Glutamatergic neuron (in vitro differentiated cells): ENCODE measurements at regions not wholly inside any gene's neighbourhood (a gene's known extent, or its start where the extent isn't known, plus 50 kb on each side); places are given as distances from the start of the nearest gene placed in this dataset.

Source experiments
- DNase-seq: peaks from one replicate; pipeline ENCODE4 v3.0.0; 2022
- H3K27ac Mint-ChIP-seq: one replicate; pipeline ENCODE4 v1.8.0; 2020; ENCODE audit warnings: mild to moderate bottlenecking, mixed read lengths, inconsistent platforms; ENCODE audit not compliant: unreplicated experiment
- H3K27me3 Mint-ChIP-seq: one replicate; pipeline ENCODE4 v1.8.0; 2020; ENCODE audit warnings: mild to moderate bottlenecking, moderate library complexity, mixed read lengths, inconsistent platforms; ENCODE audit not compliant: unreplicated experiment
- H3K36me3 Mint-ChIP-seq: one replicate; pipeline ENCODE4 v1.8.0; 2020; ENCODE audit warnings: mild to moderate bottlenecking, mixed read lengths, inconsistent platforms; ENCODE audit not compliant: unreplicated experiment
- H3K4me1 Mint-ChIP-seq: one replicate; pipeline ENCODE4 v1.8.0; 2020; ENCODE audit warnings: mild to moderate bottlenecking, low read depth, mixed read lengths, inconsistent platforms; ENCODE audit not compliant: unreplicated experiment
- H3K4me3 Mint-ChIP-seq: one replicate; pipeline ENCODE4 v1.8.0; 2020; ENCODE audit warnings: mild to moderate bottlenecking, mixed read lengths, inconsistent platforms; ENCODE audit not compliant: unreplicated experiment
- H3K9me3 Mint-ChIP-seq: one replicate; pipeline ENCODE4 v1.8.0; 2020; ENCODE audit warnings: mild to moderate bottlenecking, moderate library complexity, mixed read lengths, inconsistent platforms; ENCODE audit not compliant: unreplicated experiment
- TF ChIP-seq, protein P1 (sequence below): fragments of 200-600 bp; sonication (generic); IDR thresholded peaks from one replicate; pipeline ENCODE4 v1.5.0; 2021; ENCODE audit not compliant: partially characterized antibody, unreplicated experiment

DNA sequence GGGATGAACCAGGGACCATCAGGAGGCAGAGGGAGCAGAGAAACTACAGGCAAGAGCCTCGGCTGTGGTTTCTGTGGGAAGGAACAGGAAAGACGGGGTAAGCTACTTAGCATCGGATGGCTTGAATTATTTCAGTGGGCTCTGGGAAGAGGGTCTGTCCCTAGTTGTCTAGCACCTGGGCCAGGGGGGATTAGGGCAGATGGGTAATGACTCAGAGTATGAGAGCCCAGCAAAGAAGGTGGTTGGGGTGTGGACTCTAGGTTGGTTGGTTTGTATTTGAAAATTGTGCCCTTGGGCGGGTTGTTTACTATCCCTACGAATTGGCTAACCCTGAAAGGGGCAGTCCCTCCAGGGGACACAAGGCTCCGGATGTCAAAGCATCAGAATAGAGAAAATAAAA lies 148.5 kb upstream of the TAB2 start:
- Mint-ChIP-seq H3K27me3 (peaks cover 1% of the 10 kb centered on the region), H3K4me1 (no peaks in the 10 kb centered on the region), H3K27ac (no peak overlapping the region), H3K4me3 (no peak overlapping the region), H3K9me3 (peaks cover 2% of the 10 kb centered on the region), H3K36me3 (no peaks in the 10 kb centered on the region)
- DNase-seq, result no peak
- TF ChIP-seq, protein P1, sequence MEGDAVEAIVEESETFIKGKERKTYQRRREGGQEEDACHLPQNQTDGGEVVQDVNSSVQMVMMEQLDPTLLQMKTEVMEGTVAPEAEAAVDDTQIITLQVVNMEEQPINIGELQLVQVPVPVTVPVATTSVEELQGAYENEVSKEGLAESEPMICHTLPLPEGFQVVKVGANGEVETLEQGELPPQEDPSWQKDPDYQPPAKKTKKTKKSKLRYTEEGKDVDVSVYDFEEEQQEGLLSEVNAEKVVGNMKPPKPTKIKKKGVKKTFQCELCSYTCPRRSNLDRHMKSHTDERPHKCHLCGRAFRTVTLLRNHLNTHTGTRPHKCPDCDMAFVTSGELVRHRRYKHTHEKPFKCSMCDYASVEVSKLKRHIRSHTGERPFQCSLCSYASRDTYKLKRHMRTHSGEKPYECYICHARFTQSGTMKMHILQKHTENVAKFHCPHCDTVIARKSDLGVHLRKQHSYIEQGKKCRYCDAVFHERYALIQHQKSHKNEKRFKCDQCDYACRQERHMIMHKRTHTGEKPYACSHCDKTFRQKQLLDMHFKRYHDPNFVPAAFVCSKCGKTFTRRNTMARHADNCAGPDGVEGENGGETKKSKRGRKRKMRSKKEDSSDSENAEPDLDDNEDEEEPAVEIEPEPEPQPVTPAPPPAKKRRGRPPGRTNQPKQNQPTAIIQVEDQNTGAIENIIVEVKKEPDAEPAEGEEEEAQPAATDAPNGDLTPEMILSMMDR, result no peak

DNA sequence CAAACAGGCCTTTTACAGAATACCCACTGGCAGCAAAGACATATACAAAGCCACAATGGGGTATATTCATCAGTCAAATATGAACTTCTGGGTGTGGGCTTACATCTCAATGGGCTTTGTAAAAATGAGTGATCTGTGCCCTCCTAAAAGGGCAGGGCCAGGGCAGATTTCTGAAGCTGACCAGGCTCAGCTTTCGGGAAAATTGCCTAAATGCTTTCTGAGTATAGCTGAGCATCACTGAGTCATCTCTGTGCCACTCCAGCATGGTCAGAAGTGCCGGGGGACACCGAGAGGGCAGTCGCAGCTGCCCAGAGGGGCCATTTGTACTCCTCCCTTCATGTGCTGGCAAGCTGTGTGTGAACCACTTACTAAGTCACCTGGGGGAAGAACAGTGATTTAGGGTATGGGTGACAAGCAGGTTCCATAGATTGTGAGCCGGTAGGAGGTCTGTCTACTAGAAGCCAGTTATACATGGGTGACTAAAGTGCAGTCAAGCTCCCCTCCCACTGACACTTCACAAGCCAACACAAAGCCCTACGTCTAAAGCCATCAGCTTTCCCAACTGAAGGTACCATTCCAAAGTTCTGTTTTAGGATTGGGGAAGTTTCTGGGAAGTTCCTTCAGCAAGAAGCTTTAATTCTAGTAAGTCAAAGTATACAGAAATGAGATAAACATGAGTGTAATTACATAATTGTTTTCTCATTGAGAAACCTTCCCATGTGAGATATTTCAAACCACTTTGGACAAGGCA lies 147.6 kb upstream of the TAB2 start:
- no peaks in the 10 kb centered on the region for H3K4me1 Mint-ChIP-seq
- H3K27ac Mint-ChIP-seq, result no peak overlapping the region
- DNase-seq, result no peak
- TF ChIP-seq, protein P1, result no peak
- no peak overlapping the region for H3K4me3 Mint-ChIP-seq
- no peaks in the 10 kb centered on the region for H3K36me3 Mint-ChIP-seq
- H3K9me3 Mint-ChIP-seq, result peaks cover 2% of the 10 kb centered on the region
- peaks cover 1% of the 10 kb centered on the region for H3K27me3 Mint-ChIP-seq

DNA sequence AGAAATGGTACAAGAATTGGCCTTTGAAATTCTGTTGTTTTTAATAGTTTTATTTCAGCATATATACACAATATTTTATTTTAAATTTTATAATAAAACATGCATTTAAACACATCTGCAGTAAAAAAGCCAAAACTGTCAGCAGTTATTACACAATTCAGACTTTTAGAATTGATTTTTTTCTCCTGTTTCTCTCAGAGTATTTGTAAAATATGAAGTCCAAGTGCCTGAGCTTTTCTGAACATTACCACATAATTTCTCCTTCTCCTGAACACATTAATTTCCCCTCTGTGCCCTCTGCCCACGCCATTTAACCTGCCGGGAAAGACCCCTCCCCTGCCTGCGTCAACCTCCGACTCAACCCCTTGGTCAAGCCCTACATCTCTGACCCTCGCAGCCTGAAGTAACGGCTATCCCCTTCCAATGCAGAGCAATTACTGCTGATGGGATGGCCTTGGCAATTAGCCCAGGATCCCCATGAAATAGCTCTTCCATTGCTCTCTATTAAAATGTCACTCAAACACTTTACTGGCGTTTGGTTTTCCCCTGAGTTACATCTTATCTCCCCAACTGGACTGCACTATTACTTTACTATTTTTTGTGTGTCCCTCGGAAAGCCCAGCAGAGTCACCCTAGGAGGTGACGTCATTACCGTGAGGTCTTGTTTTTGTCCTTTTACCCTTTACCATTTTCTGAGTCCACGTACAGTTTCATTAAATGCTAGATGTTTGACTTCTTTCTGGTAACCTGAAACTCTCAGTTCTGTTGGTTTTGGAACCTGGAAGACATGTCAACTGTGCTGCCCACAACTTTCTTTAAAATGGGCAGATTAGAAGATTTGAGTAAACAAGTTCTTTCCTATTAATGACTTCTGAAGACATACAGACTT lies 146.7 kb upstream of the TAB2 start:
- Mint-ChIP-seq H3K27me3 (peaks cover 1% of the 10 kb centered on the region), H3K4me3 (no peak overlapping the region), H3K4me1 (no peaks in the 10 kb centered on the region), H3K9me3 (peaks cover 2% of the 10 kb centered on the region), H3K27ac (no peak overlapping the region), H3K36me3 (no peaks in the 10 kb centered on the region)
- TF ChIP-seq, protein P1, result no peak
- no peak for DNase-seq

DNA sequence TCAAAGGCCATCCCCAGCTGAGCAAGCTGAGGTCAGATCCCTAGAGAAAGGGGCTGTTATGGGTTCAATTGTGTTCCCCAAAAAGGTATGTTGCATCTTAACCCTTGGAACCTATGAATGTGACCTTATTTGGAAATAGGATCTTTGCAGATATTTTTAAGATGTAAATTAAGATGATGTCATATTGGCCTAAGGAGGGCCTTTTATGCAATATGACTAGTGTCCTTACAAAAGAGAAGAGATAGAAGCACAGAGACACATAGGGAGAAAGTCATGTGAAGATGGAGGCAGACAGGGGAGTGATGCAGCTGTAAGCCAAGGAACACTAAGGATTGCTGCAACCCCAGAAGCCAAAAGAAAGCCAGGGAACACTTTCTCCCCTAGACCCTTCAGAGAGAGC lies 144.3 kb upstream of the TAB2 start:
- peaks cover 2% of the 10 kb centered on the region for H3K9me3 Mint-ChIP-seq
- no peak overlapping the region for H3K27ac Mint-ChIP-seq
- peaks cover 1% of the 10 kb centered on the region for H3K27me3 Mint-ChIP-seq
- H3K36me3 Mint-ChIP-seq, result no peaks in the 10 kb centered on the region
- TF ChIP-seq, protein P1, result no peak
- H3K4me1 Mint-ChIP-seq, result no peaks in the 10 kb centered on the region
- no peak overlapping the region for H3K4me3 Mint-ChIP-seq
- no peak for DNase-seq

DNA sequence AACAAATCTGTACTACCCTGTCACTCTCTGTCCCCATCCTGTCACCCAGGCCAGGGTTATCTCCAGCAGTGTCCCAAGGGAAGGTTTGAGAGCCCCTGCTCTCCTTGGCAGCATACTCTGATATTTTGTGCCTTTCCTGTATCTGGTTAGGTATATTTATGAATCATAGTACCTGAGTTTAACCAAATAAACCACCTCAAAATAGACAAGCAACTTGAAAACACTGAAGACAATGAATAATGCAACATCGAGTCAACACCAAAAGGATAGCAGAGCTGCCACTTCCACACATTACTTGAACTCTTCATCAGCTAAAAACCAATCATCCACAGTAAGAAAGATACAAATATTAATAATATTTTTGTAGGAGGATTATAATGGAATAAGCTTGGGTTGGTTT lies 142.6 kb upstream of the TAB2 start:
- H3K9me3 Mint-ChIP-seq, result peaks cover 2% of the 10 kb centered on the region
- no peak for DNase-seq
- TF ChIP-seq, protein P1, result no peak
- no peak overlapping the region for H3K4me3 Mint-ChIP-seq
- H3K27me3 Mint-ChIP-seq, result no peaks in the 10 kb centered on the region
- H3K27ac Mint-ChIP-seq, result no peak overlapping the region
- no peaks in the 10 kb centered on the region for H3K4me1 Mint-ChIP-seq
- no peaks in the 10 kb centered on the region for H3K36me3 Mint-ChIP-seq
